Suprapubic skin (tissue), 4 donors: ENCODE measurements at regions not wholly inside any gene's neighbourhood (a gene's known extent, or its start where the extent isn't known, plus 50 kb on each side); places are given as distances from the start of the nearest gene placed in this dataset.
"Not testable (repeated sequence)": the region's sequence is repeated elsewhere in the genome, so short reads cannot be mapped to it uniquely, and the experiment has no call there.

Experiments
- CTCF ChIP-seq, 2 donors: fragments of 200-600 bp in 1 of 2; fragments of 450-650 bp in 1 of 2; sonication (generic) in 1 of 2; IDR thresholded peaks; one replicate each; pipeline ENCODE4 v1.5.1; 2016 to 2019; ENCODE audit warnings: antibody characterized with exemption in 2 of 2, mild to moderate bottlenecking in 1 of 2, moderate library complexity in 1 of 2
- EP300 ChIP-seq: sonication (generic); formaldehyde crosslinking; IDR thresholded peaks from one replicate; pipeline ENCODE4 v1.6.1; 2017; ENCODE audit warnings: antibody characterized with exemption
- POLR2A ChIP-seq, 2 donors: fragments of 450-650 bp; IDR thresholded peaks; one replicate each; pipeline ENCODE4 v1.6.1; 2017; ENCODE audit warnings: antibody characterized with exemption in 2 of 2, mild to moderate bottlenecking in 2 of 2, moderate library complexity in 2 of 2
- POLR2AphosphoS5 ChIP-seq, 3 donors: sonication (generic); formaldehyde crosslinking; IDR thresholded peaks; one replicate each; pipeline ENCODE4 v1.6.1; 2017; ENCODE audit warnings: antibody characterized with exemption in 3 of 3

GRCh38 chr21:9035970-9036369 lies 1485.4 kb upstream of the TPTE start:
- TF ChIP-seq CTCF (IDR thresholded peaks at IDR 0.05); POLR2A (IDR thresholded peaks at IDR 0.05); POLR2AphosphoS5 (IDR thresholded peaks at IDR 0.05); EP300: not testable (repeated sequence)
